ENCODE measurements at regions not wholly inside any gene's neighbourhood (a gene's known extent, or its start where the extent isn't known, plus 50 kb on each side); places are given as distances from the start of the nearest gene placed in this dataset.
"Not testable (repeated sequence)": the region's sequence is repeated elsewhere in the genome, so short reads cannot be mapped to it uniquely, and the experiment has no call there.

GRCh38 chr2:87514034-87514433 lies 233.9 kb upstream of the PLGLB2 start:
- H3K36me3 Mint-ChIP-seq (ENCODE audit: insufficient read depth, unreplicated experiment); DNase-seq; H3K4me1 Mint-ChIP-seq (ENCODE audit: low read depth, unreplicated experiment); H3K27me3 Mint-ChIP-seq (ENCODE audit: unreplicated experiment); CTCF ChIA-PET; H3K27ac Mint-ChIP-seq (ENCODE audit: unreplicated experiment); BruUV-seq (replicated peaks); intact Hi-C loops (cut with micrococcal nuclease; ENCODE audit: unreplicated experiment); H3K9me3 Mint-ChIP-seq (ENCODE audit: low read depth, unreplicated experiment); H3K4me3 Mint-ChIP-seq (ENCODE audit: low read depth, unreplicated experiment): not testable (repeated sequence)

GRCh38 chr2:87514515-87514914 lies 233.4 kb upstream of the PLGLB2 start:
- H3K9me3 Mint-ChIP-seq (ENCODE audit: low read depth, unreplicated experiment); BruUV-seq (replicated peaks); DNase-seq; CTCF ChIA-PET; H3K36me3 Mint-ChIP-seq (ENCODE audit: insufficient read depth, unreplicated experiment); H3K4me3 Mint-ChIP-seq (ENCODE audit: low read depth, unreplicated experiment); H3K27ac Mint-ChIP-seq (ENCODE audit: unreplicated experiment); intact Hi-C loops (cut with micrococcal nuclease; ENCODE audit: unreplicated experiment); H3K4me1 Mint-ChIP-seq (ENCODE audit: low read depth, unreplicated experiment); H3K27me3 Mint-ChIP-seq (ENCODE audit: unreplicated experiment): not testable (repeated sequence)

DNA sequence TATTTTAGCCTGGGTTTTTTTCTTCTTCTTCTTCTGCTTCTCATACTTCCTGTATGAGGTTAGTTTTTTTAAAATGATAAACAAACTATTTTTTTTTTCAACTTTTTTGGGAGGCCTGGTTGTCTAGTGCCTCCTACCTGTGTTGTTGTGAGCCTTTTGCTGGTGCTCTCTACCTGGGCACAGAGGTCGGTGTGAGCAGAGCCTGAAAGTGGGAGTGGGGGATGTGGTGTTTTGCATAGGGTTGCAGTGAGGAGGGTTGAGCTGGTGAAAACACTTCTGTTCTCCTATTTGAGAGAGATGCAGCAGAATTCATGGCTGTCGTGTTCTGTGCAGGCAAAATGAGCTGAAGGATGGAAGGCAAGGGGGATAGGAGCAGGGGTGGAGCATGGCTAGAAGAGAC lies 232.7 kb upstream of the PLGLB2 start:
- H3K36me3 Mint-ChIP-seq (ENCODE audit: insufficient read depth, unreplicated experiment); CTCF ChIA-PET; BruUV-seq (replicated peaks); DNase-seq; H3K4me1 Mint-ChIP-seq (ENCODE audit: low read depth, unreplicated experiment); intact Hi-C loops (cut with micrococcal nuclease; ENCODE audit: unreplicated experiment); H3K9me3 Mint-ChIP-seq (ENCODE audit: low read depth, unreplicated experiment); H3K27ac Mint-ChIP-seq (ENCODE audit: unreplicated experiment); H3K4me3 Mint-ChIP-seq (ENCODE audit: low read depth, unreplicated experiment); H3K27me3 Mint-ChIP-seq (ENCODE audit: unreplicated experiment): not testable (repeated sequence)

DNA sequence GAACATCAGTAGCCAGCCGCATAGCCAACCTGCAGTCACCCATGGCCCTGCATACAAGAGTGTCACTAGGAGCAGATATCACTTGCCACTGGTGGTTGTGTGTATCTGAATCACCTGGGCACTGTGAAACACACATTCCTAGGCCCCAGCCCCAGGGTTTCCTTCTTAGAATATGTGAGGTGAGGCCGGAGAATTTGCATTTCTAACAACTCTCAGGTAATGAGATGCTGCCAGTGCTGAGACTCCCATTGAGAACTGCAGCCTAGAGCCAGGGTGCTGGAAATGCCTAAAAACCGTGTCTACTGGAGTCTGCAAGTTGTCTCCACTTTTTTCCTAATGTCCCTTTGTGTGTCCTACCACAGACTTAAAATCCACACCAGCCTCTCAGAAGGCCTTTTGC lies 232.0 kb upstream of the PLGLB2 start:
- DNase-seq; H3K27me3 Mint-ChIP-seq (ENCODE audit: unreplicated experiment); H3K4me3 Mint-ChIP-seq (ENCODE audit: low read depth, unreplicated experiment); H3K36me3 Mint-ChIP-seq (ENCODE audit: insufficient read depth, unreplicated experiment); H3K27ac Mint-ChIP-seq (ENCODE audit: unreplicated experiment); H3K9me3 Mint-ChIP-seq (ENCODE audit: low read depth, unreplicated experiment); H3K4me1 Mint-ChIP-seq (ENCODE audit: low read depth, unreplicated experiment); CTCF ChIA-PET; BruUV-seq (replicated peaks); intact Hi-C loops (cut with micrococcal nuclease; ENCODE audit: unreplicated experiment): not testable (repeated sequence)

GRCh38 chr2:87516369-87516967 lies 231.4 kb upstream of the PLGLB2 start:
- H3K27ac Mint-ChIP-seq (ENCODE audit: unreplicated experiment); H3K27me3 Mint-ChIP-seq (ENCODE audit: unreplicated experiment); H3K4me1 Mint-ChIP-seq (ENCODE audit: low read depth, unreplicated experiment); CTCF ChIA-PET; H3K9me3 Mint-ChIP-seq (ENCODE audit: low read depth, unreplicated experiment); H3K36me3 Mint-ChIP-seq (ENCODE audit: insufficient read depth, unreplicated experiment); DNase-seq; intact Hi-C loops (cut with micrococcal nuclease; ENCODE audit: unreplicated experiment); H3K4me3 Mint-ChIP-seq (ENCODE audit: low read depth, unreplicated experiment); BruUV-seq (replicated peaks): not testable (repeated sequence)

GRCh38 chr2:87517438-87517837 lies 230.4 kb upstream of the PLGLB2 start:
- H3K36me3 Mint-ChIP-seq (ENCODE audit: insufficient read depth, unreplicated experiment); H3K27ac Mint-ChIP-seq (ENCODE audit: unreplicated experiment); DNase-seq; H3K27me3 Mint-ChIP-seq (ENCODE audit: unreplicated experiment); H3K4me1 Mint-ChIP-seq (ENCODE audit: low read depth, unreplicated experiment); H3K9me3 Mint-ChIP-seq (ENCODE audit: low read depth, unreplicated experiment); BruUV-seq (replicated peaks); H3K4me3 Mint-ChIP-seq (ENCODE audit: low read depth, unreplicated experiment); CTCF ChIA-PET; intact Hi-C loops (cut with micrococcal nuclease; ENCODE audit: unreplicated experiment): not testable (repeated sequence)

GRCh38 chr2:87518066-87518465 lies 229.8 kb upstream of the PLGLB2 start:
- H3K36me3 Mint-ChIP-seq (ENCODE audit: insufficient read depth, unreplicated experiment); H3K4me1 Mint-ChIP-seq (ENCODE audit: low read depth, unreplicated experiment); H3K9me3 Mint-ChIP-seq (ENCODE audit: low read depth, unreplicated experiment); intact Hi-C loops (cut with micrococcal nuclease; ENCODE audit: unreplicated experiment); BruUV-seq (replicated peaks); DNase-seq; H3K4me3 Mint-ChIP-seq (ENCODE audit: low read depth, unreplicated experiment); CTCF ChIA-PET; H3K27me3 Mint-ChIP-seq (ENCODE audit: unreplicated experiment): not testable (repeated sequence)
- H3K27ac Mint-ChIP-seq (ENCODE audit: unreplicated experiment), result peak overlapping the region; percentile 34

GRCh38 chr2:87518547-87518946 lies 229.3 kb upstream of the PLGLB2 start:
- CTCF ChIA-PET; H3K4me1 Mint-ChIP-seq (ENCODE audit: low read depth, unreplicated experiment); H3K36me3 Mint-ChIP-seq (ENCODE audit: insufficient read depth, unreplicated experiment); intact Hi-C loops (cut with micrococcal nuclease; ENCODE audit: unreplicated experiment); DNase-seq; BruUV-seq (replicated peaks); H3K4me3 Mint-ChIP-seq (ENCODE audit: low read depth, unreplicated experiment); H3K9me3 Mint-ChIP-seq (ENCODE audit: low read depth, unreplicated experiment); H3K27me3 Mint-ChIP-seq (ENCODE audit: unreplicated experiment): not testable (repeated sequence)
- peak overlapping the region; percentile 34 for H3K27ac Mint-ChIP-seq (ENCODE audit: unreplicated experiment)

DNA sequence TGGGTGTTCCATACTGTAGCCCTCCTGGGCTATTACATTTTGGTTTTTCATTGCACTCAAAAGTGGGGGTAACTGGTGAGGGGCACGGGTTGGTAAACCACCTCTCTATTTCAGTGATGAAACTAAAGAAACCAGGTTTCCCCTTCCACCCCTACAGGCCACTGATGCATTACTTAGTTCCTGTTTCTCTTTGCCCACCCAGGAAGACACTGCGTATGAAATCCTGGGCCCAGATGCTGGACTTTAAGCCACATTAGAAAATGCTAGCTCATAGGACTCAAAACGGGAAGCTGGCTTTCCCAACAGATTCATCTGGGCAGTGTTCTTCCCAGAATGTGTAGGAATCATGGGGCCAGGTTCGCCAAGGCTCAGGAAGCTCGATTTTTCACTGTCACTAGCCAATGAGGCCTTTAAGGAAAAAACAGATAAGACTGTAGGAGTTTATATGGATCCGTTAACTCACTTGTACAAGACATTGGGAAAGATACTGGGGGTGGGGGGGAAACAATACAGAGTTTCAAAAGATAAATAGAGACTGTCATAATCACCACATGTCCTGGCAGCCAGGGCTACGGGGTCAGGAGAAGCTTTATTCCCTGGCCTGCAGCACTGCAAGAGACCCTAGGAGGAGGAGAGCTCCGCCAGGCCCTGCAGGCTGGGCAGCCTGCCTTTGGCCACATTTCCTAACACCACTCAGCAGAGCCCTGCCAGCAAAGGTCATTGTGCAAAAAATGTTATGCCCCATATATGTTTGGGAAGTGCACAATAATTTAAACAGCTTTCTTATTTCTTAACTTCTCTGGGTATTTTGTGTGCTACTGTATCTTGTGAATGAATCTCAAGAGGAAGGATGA lies 228.5 kb upstream of the PLGLB2 start:
- H3K9me3 Mint-ChIP-seq (ENCODE audit: low read depth, unreplicated experiment); DNase-seq; H3K27ac Mint-ChIP-seq (ENCODE audit: unreplicated experiment); H3K36me3 Mint-ChIP-seq (ENCODE audit: insufficient read depth, unreplicated experiment); intact Hi-C loops (cut with micrococcal nuclease; ENCODE audit: unreplicated experiment); BruUV-seq (replicated peaks); CTCF ChIA-PET; H3K27me3 Mint-ChIP-seq (ENCODE audit: unreplicated experiment); H3K4me3 Mint-ChIP-seq (ENCODE audit: low read depth, unreplicated experiment); H3K4me1 Mint-ChIP-seq (ENCODE audit: low read depth, unreplicated experiment): not testable (repeated sequence)

DNA sequence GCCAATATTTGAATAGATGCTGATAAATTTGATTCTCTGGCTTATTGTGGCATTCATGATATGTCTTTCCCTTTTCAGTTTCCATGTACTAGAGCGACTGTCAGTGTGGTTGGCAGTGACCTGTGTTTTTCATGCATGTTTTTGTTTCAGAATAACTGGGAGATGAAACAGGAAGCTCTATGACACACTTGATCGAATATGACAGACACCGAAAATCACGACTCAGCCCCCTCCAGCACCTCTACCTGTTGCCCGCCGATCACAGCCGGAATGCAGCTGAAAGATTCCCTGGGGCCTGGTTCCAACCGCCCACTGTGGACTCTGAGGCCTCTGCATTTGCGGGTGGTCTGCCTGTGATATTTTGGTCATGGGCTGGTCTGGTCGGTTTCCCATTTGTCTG lies 226.8 kb upstream of the PLGLB2 start:
- H3K4me3 Mint-ChIP-seq (ENCODE audit: low read depth, unreplicated experiment); DNase-seq: not testable (repeated sequence)

More for the DNA sequence above, 226.8 kb upstream of the PLGLB2 start:
- H3K4me1 Mint-ChIP-seq (ENCODE audit: low read depth, unreplicated experiment); H3K27ac Mint-ChIP-seq (ENCODE audit: unreplicated experiment); H3K36me3 Mint-ChIP-seq (ENCODE audit: insufficient read depth, unreplicated experiment); intact Hi-C loops (cut with micrococcal nuclease; ENCODE audit: unreplicated experiment); H3K9me3 Mint-ChIP-seq (ENCODE audit: low read depth, unreplicated experiment); BruUV-seq (replicated peaks); H3K27me3 Mint-ChIP-seq (ENCODE audit: unreplicated experiment); CTCF ChIA-PET: not testable (repeated sequence)

Measured in Calu3 (cell line).